ENCODE measurements at regions not wholly inside any gene's neighbourhood (a gene's known extent, or its start where the extent isn't known, plus 50 kb on each side); places are given as distances from the start of the nearest gene placed in this dataset.

DNA sequence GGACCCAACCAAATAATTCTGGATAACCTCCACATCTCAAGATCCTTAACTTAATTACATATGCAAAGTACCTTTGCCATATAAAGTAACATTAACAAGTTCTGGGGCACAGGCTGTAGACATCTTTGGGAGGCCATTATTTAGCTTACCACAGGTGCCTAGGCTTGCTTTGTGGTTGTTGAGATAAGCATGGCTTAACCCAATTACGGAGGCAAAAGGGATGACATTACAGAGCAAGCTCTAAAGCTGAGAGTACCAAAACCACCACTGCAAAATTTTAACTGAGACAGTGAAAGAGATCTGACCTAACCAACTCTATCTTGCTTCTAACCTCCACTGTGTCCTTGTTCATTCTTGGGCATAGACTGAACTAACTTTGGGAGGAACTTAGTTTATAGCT is 502.9 kb upstream of the ATXN8OS start:
- WGBS, result 92% methylated on average over 1 of the region's 1 CpG
- no peaks in the 10 kb centered on the region for H3K27me3 ChIP-seq (ENCODE audit: control insufficient read depth in 4 of 4, insufficient read depth in 4 of 4, low read length in 3 of 4)
- TF ChIP-seq RAD21 (IDR thresholded peaks at IDR 0.05), result no peak
- no peak for TF ChIP-seq RXRA (IDR thresholded peaks at IDR 0.05)
- no peak for TF ChIP-seq EGR1 (IDR thresholded peaks at IDR 0.05; ENCODE audit: low read depth in 2 of 2)
- TF ChIP-seq SP1 (IDR thresholded peaks at IDR 0.05), result no peak
- no peak for TF ChIP-seq HNF4G (IDR thresholded peaks at IDR 0.05)
- no peaks in the 10 kb centered on the region for H3K4me1 ChIP-seq (ENCODE audit: control insufficient read depth in 4 of 4, insufficient read depth in 4 of 4, low read length in 3 of 4)
- no peak overlapping the region for H3K27ac ChIP-seq (ENCODE audit: low read depth in 1 of 2, low read length in 2 of 2)
- H3K36me3 ChIP-seq (ENCODE audit: control insufficient read depth in 4 of 4, insufficient read depth in 3 of 4, low read depth in 1 of 4, low read length in 3 of 4), result no peaks in the 10 kb centered on the region
- no peak for DNase-seq (ENCODE audit: low spot score)
- H3K9ac ChIP-seq (ENCODE audit: low read depth in 1 of 2, low read length in 2 of 2), result no peak overlapping the region
- no peaks in the 10 kb centered on the region for H3K9me3 ChIP-seq (ENCODE audit: control insufficient read depth in 4 of 4, low read length in 3 of 4)
- H3K4me3 ChIP-seq (ENCODE audit: low read depth in 1 of 3, low read length in 3 of 3), result no peak overlapping the region

- Histone ChIP-seq H3K27ac (ENCODE audit: low read depth in 1 of 2, low read length in 2 of 2) (no peak overlapping the region), H3K9ac (ENCODE audit: low read depth in 1 of 2, low read length in 2 of 2) (no peak overlapping the region), H3K9me3 (ENCODE audit: control insufficient read depth in 4 of 4, low read length in 3 of 4) (no peaks in the 10 kb centered on the region), H3K36me3 (ENCODE audit: control insufficient read depth in 4 of 4, insufficient read depth in 3 of 4, low read depth in 1 of 4, low read length in 3 of 4) (no peaks in the 10 kb centered on the region), H3K27me3 (ENCODE audit: control insufficient read depth in 4 of 4, insufficient read depth in 4 of 4, low read length in 3 of 4) (no peaks in the 10 kb centered on the region), H3K4me1 (ENCODE audit: control insufficient read depth in 4 of 4, insufficient read depth in 4 of 4, low read length in 3 of 4) (no peaks in the 10 kb centered on the region), H3K4me3 (ENCODE audit: low read depth in 1 of 3, low read length in 3 of 3) (no peak overlapping the region)
- DNase-seq (ENCODE audit: low spot score), result no peak
- 86% methylated on average over 3 of the region's 3 CpGs for WGBS
- no peak for TF ChIP-seq FOXA1 (IDR thresholded peaks at IDR 0.05)
- no peak for TF ChIP-seq NR2F2 (IDR thresholded peaks at IDR 0.05)
- TF ChIP-seq EGR1 (IDR thresholded peaks at IDR 0.05; ENCODE audit: low read depth in 2 of 2), result no peak
- no peak for TF ChIP-seq YY1 (IDR thresholded peaks at IDR 0.05)
- no peak for TF ChIP-seq FOXA2 (IDR thresholded peaks at IDR 0.05)
- TF ChIP-seq JUND (IDR thresholded peaks at IDR 0.05), result no peak
- TF ChIP-seq GABPA (IDR thresholded peaks at IDR 0.05 in 1 of 2, conservative IDR thresholded peaks at IDR 0.05 in 1 of 2), result no peak
- TF ChIP-seq ZBTB33 (IDR thresholded peaks at IDR 0.05), result no peak
- TF ChIP-seq REST (IDR thresholded peaks at IDR 0.05), result no peak
- TF ChIP-seq HNF4A (conservative IDR thresholded peaks at IDR 0.05), result no peak
- TF ChIP-seq, protein P1, sequence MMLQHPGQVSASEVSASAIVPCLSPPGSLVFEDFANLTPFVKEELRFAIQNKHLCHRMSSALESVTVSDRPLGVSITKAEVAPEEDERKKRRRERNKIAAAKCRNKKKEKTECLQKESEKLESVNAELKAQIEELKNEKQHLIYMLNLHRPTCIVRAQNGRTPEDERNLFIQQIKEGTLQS (IDR thresholded peaks at IDR 0.05), result no peak
- TF ChIP-seq, protein P2, sequence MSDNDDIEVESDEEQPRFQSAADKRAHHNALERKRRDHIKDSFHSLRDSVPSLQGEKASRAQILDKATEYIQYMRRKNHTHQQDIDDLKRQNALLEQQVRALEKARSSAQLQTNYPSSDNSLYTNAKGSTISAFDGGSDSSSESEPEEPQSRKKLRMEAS (IDR thresholded peaks at IDR 0.05), result no peak
- TF ChIP-seq HNF4G (IDR thresholded peaks at IDR 0.05), result no peak
- TF ChIP-seq RAD21 (IDR thresholded peaks at IDR 0.05), result no peak
These were observed 504.3 kb upstream of the ATXN8OS start for GRCh38 chr13:69603144-69603853.
